ENCODE measurements at regions not wholly inside any gene's neighbourhood (a gene's known extent, or its start where the extent isn't known, plus 50 kb on each side); places are given as distances from the start of the nearest gene placed in this dataset.

GRCh38 chr18:29002747-29003146, 825.8 kb upstream of the CDH2 start:
- DNase-seq (ENCODE audit: low read depth in 1 of 2, low spot score in 1 of 2), result no peak
- in situ Hi-C loops (cut with HindIII; ENCODE audit: low pct_unique_long_range_greater_than_20kb, low sequenced_read_pairs), result no loop called here
- TF ChIP-seq JUND (IDR thresholded peaks at IDR 0.05; ENCODE audit: low read depth), result no peak

- in situ Hi-C loops (cut with HindIII; ENCODE audit: low pct_unique_long_range_greater_than_20kb, low sequenced_read_pairs), result no loop called here
- TF ChIP-seq JUND (IDR thresholded peaks at IDR 0.05; ENCODE audit: low read depth), result no peak
- no peak for DNase-seq (ENCODE audit: low read depth in 1 of 2, low spot score in 1 of 2)
These were observed 822.8 kb upstream of the CDH2 start for GRCh38 chr18:28999726-29000125.

- in situ Hi-C loops (cut with HindIII; ENCODE audit: low pct_unique_long_range_greater_than_20kb, low sequenced_read_pairs), result no loop called here
- peak in 1 of 2 experiments; percentile 4 for DNase-seq (ENCODE audit: low read depth in 1 of 2, low spot score in 1 of 2)
- no peak for TF ChIP-seq JUND (IDR thresholded peaks at IDR 0.05; ENCODE audit: low read depth)
These were observed 818.4 kb upstream of the CDH2 start for GRCh38 chr18:28995319-28995718.

- in situ Hi-C loops (cut with HindIII; ENCODE audit: low pct_unique_long_range_greater_than_20kb, low sequenced_read_pairs), result no loop called here
- no peak for TF ChIP-seq JUND (IDR thresholded peaks at IDR 0.05; ENCODE audit: low read depth)
- no peak for DNase-seq (ENCODE audit: low read depth in 1 of 2, low spot score in 1 of 2)
These were observed 807.8 kb upstream of the CDH2 start for GRCh38 chr18:28984731-28985130.

- no peak for TF ChIP-seq JUND (IDR thresholded peaks at IDR 0.05; ENCODE audit: low read depth)
- in situ Hi-C loops (cut with HindIII; ENCODE audit: low pct_unique_long_range_greater_than_20kb, low sequenced_read_pairs), result no loop called here
- DNase-seq (ENCODE audit: low read depth in 1 of 2, low spot score in 1 of 2), result no peak
These were observed 797.6 kb upstream of the CDH2 start for GRCh38 chr18:28974504-28974903.

GRCh38 chr18:28973324-28973723, 796.4 kb upstream of the CDH2 start:
- no peak for DNase-seq (ENCODE audit: low read depth in 1 of 2, low spot score in 1 of 2)
- TF ChIP-seq JUND (IDR thresholded peaks at IDR 0.05; ENCODE audit: low read depth), result no peak
- in situ Hi-C loops (cut with HindIII; ENCODE audit: low pct_unique_long_range_greater_than_20kb, low sequenced_read_pairs), result no loop called here

- TF ChIP-seq JUND (IDR thresholded peaks at IDR 0.05; ENCODE audit: low read depth), result no peak
- DNase-seq (ENCODE audit: low read depth in 1 of 2, low spot score in 1 of 2), result no peak
- in situ Hi-C loops (cut with HindIII; ENCODE audit: low pct_unique_long_range_greater_than_20kb, low sequenced_read_pairs), result no loop called here
These were observed 795.5 kb upstream of the CDH2 start for GRCh38 chr18:28972333-28972907.

GRCh38 chr18:28963481-28963880, 786.6 kb upstream of the CDH2 start:
- TF ChIP-seq JUND (IDR thresholded peaks at IDR 0.05; ENCODE audit: low read depth), result no peak
- no peak for DNase-seq (ENCODE audit: low read depth in 1 of 2, low spot score in 1 of 2)
- in situ Hi-C loops (cut with HindIII; ENCODE audit: low pct_unique_long_range_greater_than_20kb, low sequenced_read_pairs), result no loop called here

- in situ Hi-C loops (cut with HindIII; ENCODE audit: low pct_unique_long_range_greater_than_20kb, low sequenced_read_pairs), result no loop called here
- DNase-seq (ENCODE audit: low read depth in 1 of 2, low spot score in 1 of 2), result peak in 1 of 2 experiments; percentile 66
- TF ChIP-seq JUND (IDR thresholded peaks at IDR 0.05; ENCODE audit: low read depth), result no peak
These were observed 784.8 kb upstream of the CDH2 start for GRCh38 chr18:28961669-28962228.

- in situ Hi-C loops (cut with HindIII; ENCODE audit: low pct_unique_long_range_greater_than_20kb, low sequenced_read_pairs), result no loop called here
- TF ChIP-seq JUND (IDR thresholded peaks at IDR 0.05; ENCODE audit: low read depth), result no peak
- DNase-seq (ENCODE audit: low read depth in 1 of 2, low spot score in 1 of 2), result no peak
These were observed 783.2 kb upstream of the CDH2 start for GRCh38 chr18:28960146-28960545.

GRCh38 chr18:28952339-28952738, 775.4 kb upstream of the CDH2 start:
- TF ChIP-seq JUND (IDR thresholded peaks at IDR 0.05; ENCODE audit: low read depth), result no peak
- in situ Hi-C loops (cut with HindIII; ENCODE audit: low pct_unique_long_range_greater_than_20kb, low sequenced_read_pairs), result no loop called here
- no peak for DNase-seq (ENCODE audit: low read depth in 1 of 2, low spot score in 1 of 2)

- no peak for TF ChIP-seq JUND (IDR thresholded peaks at IDR 0.05; ENCODE audit: low read depth)
- DNase-seq (ENCODE audit: low read depth in 1 of 2, low spot score in 1 of 2), result no peak
- in situ Hi-C loops (cut with HindIII; ENCODE audit: low pct_unique_long_range_greater_than_20kb, low sequenced_read_pairs), result no loop called here
These were observed 771.0 kb upstream of the CDH2 start for GRCh38 chr18:28947900-28948299.

GRCh38 chr18:28946471-28946870, 769.5 kb upstream of the CDH2 start:
- no peak for TF ChIP-seq JUND (IDR thresholded peaks at IDR 0.05; ENCODE audit: low read depth)
- no peak for DNase-seq (ENCODE audit: low read depth in 1 of 2, low spot score in 1 of 2)
- in situ Hi-C loops (cut with HindIII; ENCODE audit: low pct_unique_long_range_greater_than_20kb, low sequenced_read_pairs), result no loop called here

- no peak for DNase-seq (ENCODE audit: low read depth in 1 of 2, low spot score in 1 of 2)
- TF ChIP-seq JUND (IDR thresholded peaks at IDR 0.05; ENCODE audit: low read depth), result no peak
- in situ Hi-C loops (cut with HindIII; ENCODE audit: low pct_unique_long_range_greater_than_20kb, low sequenced_read_pairs), result no loop called here
These were observed 746.0 kb upstream of the CDH2 start for GRCh38 chr18:28922936-28923335.
